ENCODE measurements at regions not wholly inside any gene's neighbourhood (a gene's known extent, or its start where the extent isn't known, plus 50 kb on each side); places are given as distances from the start of the nearest gene placed in this dataset.

- in situ Hi-C loops (cut with MboI; ENCODE audit: low pct_unique_long_range_greater_than_20kb, low sequenced_read_pairs, unreplicated experiment) = no loop called here
- TF ChIP-seq, protein P1, sequence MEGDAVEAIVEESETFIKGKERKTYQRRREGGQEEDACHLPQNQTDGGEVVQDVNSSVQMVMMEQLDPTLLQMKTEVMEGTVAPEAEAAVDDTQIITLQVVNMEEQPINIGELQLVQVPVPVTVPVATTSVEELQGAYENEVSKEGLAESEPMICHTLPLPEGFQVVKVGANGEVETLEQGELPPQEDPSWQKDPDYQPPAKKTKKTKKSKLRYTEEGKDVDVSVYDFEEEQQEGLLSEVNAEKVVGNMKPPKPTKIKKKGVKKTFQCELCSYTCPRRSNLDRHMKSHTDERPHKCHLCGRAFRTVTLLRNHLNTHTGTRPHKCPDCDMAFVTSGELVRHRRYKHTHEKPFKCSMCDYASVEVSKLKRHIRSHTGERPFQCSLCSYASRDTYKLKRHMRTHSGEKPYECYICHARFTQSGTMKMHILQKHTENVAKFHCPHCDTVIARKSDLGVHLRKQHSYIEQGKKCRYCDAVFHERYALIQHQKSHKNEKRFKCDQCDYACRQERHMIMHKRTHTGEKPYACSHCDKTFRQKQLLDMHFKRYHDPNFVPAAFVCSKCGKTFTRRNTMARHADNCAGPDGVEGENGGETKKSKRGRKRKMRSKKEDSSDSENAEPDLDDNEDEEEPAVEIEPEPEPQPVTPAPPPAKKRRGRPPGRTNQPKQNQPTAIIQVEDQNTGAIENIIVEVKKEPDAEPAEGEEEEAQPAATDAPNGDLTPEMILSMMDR (IDR thresholded peaks at IDR 0.05; ENCODE audit: extremely low read depth, insufficient read depth, missing control alignments) = no peak
- no peak for DNase-seq (ENCODE audit: low spot score)
Measured at GRCh38 chr4:11503166-11503565, 74.5 kb upstream of the HS3ST1 start.

DNA sequence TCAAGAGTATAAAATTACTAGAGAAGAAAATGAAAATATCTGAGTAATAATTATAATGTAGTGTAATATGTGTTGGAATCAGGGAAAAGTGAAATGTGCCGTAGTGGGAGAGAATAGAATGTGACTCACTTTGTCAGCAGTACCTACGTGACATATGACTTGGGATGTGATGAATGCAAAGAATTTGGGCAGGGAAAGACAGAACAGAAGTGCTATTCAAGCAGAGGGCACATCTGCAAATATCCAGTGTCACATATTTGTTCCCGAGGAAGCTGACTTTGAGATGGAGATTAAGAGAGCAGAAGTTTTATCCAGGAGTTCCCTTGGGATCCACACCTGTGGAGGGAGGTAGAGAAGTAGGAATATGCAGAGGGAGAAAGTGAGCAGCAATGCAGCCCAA lies 69.3 kb upstream of the HS3ST1 start:
- no peak for DNase-seq (ENCODE audit: low spot score)
- in situ Hi-C loops (cut with MboI; ENCODE audit: low pct_unique_long_range_greater_than_20kb, low sequenced_read_pairs, unreplicated experiment) = no loop called here
- TF ChIP-seq, protein P1 (IDR thresholded peaks at IDR 0.05; ENCODE audit: extremely low read depth, insufficient read depth, missing control alignments) = no peak

DNA sequence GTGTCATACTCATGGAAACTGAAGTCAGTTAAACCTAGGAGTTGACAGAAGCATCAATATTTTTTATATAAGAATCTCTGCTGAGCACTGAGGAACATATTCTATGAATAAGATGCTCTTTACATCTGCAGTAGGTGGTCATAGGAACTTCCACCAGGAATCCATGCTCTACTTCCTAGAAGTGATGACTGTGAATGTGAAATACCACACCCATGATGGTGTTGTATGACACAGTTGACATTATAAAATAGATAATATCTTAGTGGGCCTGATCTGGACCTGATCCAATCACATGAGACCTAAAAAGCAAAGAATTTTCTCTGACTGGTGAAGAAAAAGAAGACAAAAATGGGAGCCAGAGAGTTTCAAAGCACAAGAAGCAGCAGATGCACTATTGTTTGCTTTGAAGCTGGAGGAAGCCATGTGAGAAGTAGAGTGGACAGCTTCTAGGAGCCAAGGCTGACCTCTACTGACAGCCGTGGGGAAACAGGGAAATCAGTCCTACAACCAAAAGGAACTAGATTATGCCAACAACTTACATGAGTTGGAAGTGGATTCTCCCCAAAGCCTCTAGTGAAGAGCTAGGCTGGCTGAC lies 68.6 kb upstream of the HS3ST1 start:
- in situ Hi-C loops (cut with MboI; ENCODE audit: low pct_unique_long_range_greater_than_20kb, low sequenced_read_pairs, unreplicated experiment) = no loop called here
- TF ChIP-seq, protein P1 (IDR thresholded peaks at IDR 0.05; ENCODE audit: extremely low read depth, insufficient read depth, missing control alignments) = peak; percentile 20
- DNase-seq (ENCODE audit: low spot score) = no peak

- no peak for DNase-seq (ENCODE audit: low spot score)
- in situ Hi-C loops (cut with MboI; ENCODE audit: low pct_unique_long_range_greater_than_20kb, low sequenced_read_pairs, unreplicated experiment) = no loop called here
- TF ChIP-seq, protein P1 (IDR thresholded peaks at IDR 0.05; ENCODE audit: extremely low read depth, insufficient read depth, missing control alignments) = no peak
Measured at GRCh38 chr4:11496351-11496829, 67.7 kb upstream of the HS3ST1 start.

DNA sequence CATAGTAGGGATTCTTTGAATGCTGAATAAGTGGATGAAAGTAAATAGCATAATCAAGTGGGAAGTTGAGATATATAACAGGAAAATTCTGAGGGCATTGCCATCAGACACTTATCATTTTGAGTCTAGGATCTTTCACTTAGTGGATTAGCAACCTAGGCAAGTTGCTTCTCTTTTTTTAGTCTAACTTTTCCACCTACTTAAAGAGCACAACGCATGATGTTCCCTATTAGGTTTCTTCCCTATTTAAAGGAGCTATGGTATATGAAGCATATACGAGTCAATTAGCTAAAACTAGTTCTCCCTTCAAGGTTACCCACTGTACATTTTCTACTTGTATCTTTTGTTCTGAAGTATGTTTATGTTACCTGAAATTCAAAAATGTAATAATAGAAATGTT lies 67.1 kb upstream of the HS3ST1 start:
- in situ Hi-C loops (cut with MboI; ENCODE audit: low pct_unique_long_range_greater_than_20kb, low sequenced_read_pairs, unreplicated experiment) = no loop called here
- TF ChIP-seq, protein P1 (IDR thresholded peaks at IDR 0.05; ENCODE audit: extremely low read depth, insufficient read depth, missing control alignments) = no peak
- no peak for DNase-seq (ENCODE audit: low spot score)

- DNase-seq (ENCODE audit: low spot score) = no peak
- TF ChIP-seq, protein P1 (IDR thresholded peaks at IDR 0.05; ENCODE audit: extremely low read depth, insufficient read depth, missing control alignments) = no peak
- in situ Hi-C loops (cut with MboI; ENCODE audit: low pct_unique_long_range_greater_than_20kb, low sequenced_read_pairs, unreplicated experiment) = no loop called here
Measured at GRCh38 chr4:11495291-11495690, 66.6 kb upstream of the HS3ST1 start.

All from GM13977 (cell line).